NCI-H146 (cell line): ENCODE measurements at regions not wholly inside any gene's neighbourhood (a gene's known extent, or its start where the extent isn't known, plus 50 kb on each side); places are given as distances from the start of the nearest gene placed in this dataset.

Experiments
- DNase-seq: peaks from one replicate; lab custom pipeline; 2025; lab: John Stamatoyannopoulos, UW

GRCh38 chr12:132393245-132393795, 63.9 kb upstream of the GALNT9 start:
- no peak for DNase-seq

GRCh38 chr12:132392389-132393244, 63.2 kb upstream of the GALNT9 start:
- DNase-seq = no peak

GRCh38 chr12:132391326-132392041, 62.1 kb upstream of the GALNT9 start:
- DNase-seq = no peak

- no peak for DNase-seq
Observed at GRCh38 chr12:132390287-132391076, 61.1 kb upstream of the GALNT9 start.

GRCh38 chr12:132389526-132390286, 60.3 kb upstream of the GALNT9 start:
- DNase-seq = no peak

- DNase-seq = no peak
Observed at GRCh38 chr12:132389026-132389425, 59.6 kb upstream of the GALNT9 start.

GRCh38 chr12:132388379-132389015, 59.1 kb upstream of the GALNT9 start:
- no peak for DNase-seq

- no peak for DNase-seq
Observed at GRCh38 chr12:132386926-132387497, 57.6 kb upstream of the GALNT9 start.

- DNase-seq = no peak
Observed at GRCh38 chr12:132385923-132386751, 56.7 kb upstream of the GALNT9 start.

GRCh38 chr12:132384916-132385774, 55.8 kb upstream of the GALNT9 start:
- DNase-seq = no peak

- no peak for DNase-seq
Observed at GRCh38 chr12:132380641-132381040, 51.3 kb upstream of the GALNT9 start.

GRCh38 chr12:132379996-132380395, 50.6 kb upstream of the GALNT9 start:
- DNase-seq = no peak

GRCh38 chr12:132379576-132379975, 50.2 kb upstream of the GALNT9 start:
- DNase-seq = no peak
